HG03457 (cell line): ENCODE measurements at regions not wholly inside any gene's neighbourhood (a gene's known extent, or its start where the extent isn't known, plus 50 kb on each side); places are given as distances from the start of the nearest gene placed in this dataset.
"Not testable (repeated sequence)": the region's sequence is repeated elsewhere in the genome, so short reads cannot be mapped to it uniquely, and the experiment has no call there.

ENCODE experiments used
- ATAC-seq: cut with Tn5 transposase; IDR thresholded peaks from one replicate; pipeline ENCODE4 v1.9.1; 2021; ENCODE audit warnings: moderate number of reproducible peaks; ENCODE audit not compliant: unreplicated experiment

DNA sequence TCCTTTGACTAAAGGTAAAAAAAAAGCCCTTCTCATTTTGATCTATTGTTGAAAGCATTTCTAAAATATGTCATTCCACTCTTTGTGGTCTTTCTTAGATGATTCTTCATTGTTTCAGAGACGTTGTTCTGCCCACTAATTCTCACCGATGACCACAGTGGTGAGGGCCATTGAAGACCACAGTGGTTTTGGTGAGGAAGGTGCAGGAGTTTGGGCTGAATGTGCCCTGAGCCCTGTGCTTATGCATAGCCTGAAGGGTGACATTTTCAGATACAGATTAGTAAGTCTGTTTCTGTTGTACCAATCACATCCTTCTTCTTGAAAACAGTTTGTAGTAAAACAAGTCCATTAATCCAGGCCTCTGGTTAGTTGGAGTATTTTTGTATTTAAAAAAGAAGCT, 251.3 kb upstream of the ATP5MC3 start:
- ATAC-seq, result no peak

DNA sequence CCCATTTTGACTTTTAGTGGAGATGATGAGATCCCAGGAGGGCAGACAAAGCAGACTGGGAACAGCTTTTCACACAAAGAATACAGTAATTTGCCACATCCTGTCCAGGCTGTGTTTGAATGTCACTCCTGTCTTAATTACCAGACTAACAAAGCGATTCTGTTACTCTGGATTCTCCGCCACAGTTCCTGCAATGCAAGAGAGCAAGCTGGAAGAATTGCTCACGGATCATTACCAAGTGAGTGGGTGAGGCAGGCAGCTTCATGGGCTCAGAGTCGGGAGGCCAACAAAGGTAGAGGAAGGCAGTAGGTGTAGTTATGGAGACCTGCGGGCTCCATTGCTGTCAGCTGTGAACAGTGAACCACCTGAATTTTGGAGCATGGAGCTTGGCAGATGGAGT, 250.5 kb upstream of the ATP5MC3 start:
- ATAC-seq, result no peak

DNA sequence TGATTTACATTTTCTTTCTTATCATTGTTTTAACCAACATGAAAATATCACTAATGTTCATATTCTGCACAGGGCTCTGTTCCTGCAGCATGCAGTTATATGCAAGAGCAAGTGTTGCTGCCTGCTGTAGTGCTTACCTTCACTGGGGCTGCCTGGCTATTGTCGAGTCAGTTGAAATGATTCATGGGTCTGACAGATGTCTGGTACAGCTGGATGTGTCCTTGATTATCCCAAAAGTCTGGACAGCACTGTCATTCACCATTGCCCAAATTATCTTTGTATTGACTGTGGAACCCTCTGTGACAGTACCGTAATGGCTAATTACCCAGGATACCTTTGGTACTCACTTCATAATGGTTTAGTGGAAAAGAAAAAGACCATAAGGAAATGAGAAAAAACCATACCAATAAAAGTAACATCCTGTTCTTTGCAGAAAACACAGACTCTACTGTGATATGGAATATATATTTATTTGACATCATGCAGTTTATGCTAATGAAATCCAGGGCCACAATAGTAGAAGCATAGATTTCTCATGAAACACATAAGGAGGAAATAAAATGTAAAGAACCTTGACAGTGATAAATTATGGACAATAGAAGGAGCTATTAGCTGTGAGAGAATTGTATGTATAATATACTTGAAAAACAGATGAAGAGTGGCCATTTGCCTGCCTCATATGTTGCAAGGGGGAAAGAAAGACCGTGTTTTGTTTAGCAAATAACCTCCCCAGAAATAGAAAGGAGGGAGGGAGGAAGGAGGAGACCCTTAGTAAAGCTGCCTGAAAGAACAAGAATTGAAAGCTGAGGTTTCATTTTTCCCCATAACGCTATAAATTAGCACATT, 249.8 kb upstream of the ATP5MC3 start:
- ATAC-seq, result no peak

DNA sequence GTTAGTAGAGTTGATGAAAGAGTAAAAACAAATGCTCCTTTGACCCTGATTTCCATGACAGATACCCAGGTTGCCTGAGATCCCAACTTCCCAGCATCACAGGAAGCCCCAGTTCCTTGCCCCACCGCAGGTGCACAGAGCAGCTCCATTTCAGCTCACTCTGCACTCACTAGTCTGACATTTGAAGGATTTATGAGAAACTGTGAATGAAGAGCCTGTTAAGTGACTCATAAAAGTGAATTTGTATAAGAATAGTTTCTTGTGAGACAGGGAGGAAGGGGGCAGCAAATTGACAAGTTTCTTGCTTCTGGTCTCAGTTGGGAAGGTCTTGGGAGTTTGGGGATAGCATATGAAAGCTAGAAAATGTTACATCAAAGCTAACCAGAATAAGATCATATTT, 248.7 kb upstream of the ATP5MC3 start:
- ATAC-seq, result no peak

DNA sequence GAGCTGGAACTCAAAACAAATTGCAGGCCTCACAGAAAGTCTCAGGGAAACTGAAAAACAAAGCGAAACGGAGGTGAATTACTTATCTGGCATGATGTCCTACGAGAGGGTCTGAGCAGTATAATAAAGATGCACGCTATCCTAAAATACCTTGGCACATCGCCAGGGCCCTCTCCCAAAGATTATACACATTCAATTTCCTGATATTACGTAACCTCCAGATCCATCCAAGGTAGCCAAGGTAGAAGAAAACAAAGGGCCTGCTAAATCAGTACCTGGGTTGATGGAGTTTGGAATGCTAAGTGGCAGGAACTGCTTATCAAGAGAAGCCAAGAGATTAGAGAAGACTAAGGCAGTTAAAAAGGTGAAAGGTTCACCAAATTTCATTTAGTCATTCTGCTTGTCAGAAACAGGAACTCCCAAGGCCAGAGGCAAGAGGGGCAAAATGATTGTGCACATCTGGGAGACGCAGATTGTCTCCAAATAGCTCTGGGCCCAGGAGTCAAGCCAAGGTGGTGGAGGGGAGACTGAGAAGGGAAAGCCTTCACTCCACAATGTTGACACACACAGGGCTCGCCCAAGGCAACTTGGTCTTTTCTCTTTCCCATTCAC, 236.8 kb upstream of the ATP5MC3 start:
- no peak for ATAC-seq

DNA sequence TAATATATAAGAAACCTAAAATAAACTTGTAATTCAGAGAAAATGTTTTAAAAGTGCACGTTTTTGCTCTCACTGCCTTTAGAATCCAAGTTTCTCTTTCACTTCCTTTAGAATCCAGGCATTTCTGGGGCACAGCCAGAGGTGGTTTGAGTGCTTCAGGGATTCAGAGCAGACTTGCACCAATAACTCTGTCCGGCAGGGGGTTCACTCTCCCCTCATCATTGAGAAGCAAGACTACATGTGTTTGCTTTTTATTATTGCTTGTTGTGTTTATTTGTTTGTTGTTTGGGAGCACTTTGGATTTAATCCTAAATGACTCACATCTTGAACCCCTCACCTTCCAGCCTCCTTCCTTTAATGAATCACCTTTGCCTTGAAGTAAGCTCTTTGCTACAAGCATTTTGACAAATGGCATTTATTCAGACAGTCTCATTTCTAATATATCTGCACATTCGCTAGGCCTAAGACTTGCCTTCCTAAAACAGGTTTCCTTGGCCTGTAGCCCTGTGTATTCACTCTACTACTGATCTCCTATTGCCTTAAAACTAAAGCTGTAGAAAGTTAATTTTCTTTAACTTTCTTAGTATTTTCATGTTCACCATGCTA, 233.5 kb upstream of the ATP5MC3 start:
- no peak for ATAC-seq

DNA sequence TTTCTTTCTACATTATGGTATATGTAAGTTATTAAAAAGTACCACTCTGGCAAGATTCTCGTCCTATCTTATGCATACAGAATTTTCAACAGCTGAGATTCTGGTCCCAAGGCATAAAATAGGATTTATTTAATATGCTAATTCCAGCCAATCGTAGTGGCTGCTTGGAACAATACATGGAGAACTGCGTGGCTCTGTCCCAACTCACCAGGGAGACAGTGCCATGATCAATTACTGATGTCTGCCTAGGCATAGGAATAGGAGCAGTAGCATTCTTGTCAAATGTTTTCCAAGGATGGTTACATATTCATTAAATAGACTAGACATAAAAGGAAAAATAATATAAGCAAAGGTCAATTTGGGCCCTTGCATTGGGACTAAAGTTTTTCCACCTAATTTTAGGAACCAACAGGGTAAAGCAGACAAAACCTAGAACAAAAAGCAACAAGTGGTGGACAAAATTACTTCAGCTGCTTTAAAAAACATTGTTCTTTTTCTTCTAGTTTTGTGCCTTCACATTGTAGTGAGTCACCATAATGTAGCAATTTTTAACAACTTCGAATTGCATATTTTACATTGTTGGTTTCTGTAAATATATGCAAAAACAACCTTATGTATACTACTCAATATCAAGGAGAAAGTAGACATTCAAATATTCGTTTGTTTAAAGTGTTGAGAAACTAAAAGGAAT, 232.8 kb upstream of the ATP5MC3 start:
- no peak for ATAC-seq

DNA sequence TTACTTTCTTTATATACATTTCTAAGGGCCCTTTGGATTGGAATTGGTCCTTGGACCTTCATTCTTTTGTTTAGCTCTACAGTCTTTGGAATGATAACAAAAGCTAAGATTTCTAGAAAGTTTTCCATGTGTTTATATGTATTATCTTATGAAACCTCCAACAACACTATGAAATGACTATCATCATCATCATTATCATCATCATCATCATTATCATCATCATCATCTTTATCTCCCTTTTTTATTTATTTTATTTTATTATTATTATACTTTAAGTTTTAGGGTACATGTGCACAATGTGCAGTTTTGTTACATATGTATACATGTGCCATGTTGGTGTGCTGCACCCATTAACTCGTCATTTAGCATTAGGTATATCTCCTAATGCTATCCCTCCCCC, 229.4 kb upstream of the ATP5MC3 start:
- ATAC-seq, result not testable (repeated sequence)

DNA sequence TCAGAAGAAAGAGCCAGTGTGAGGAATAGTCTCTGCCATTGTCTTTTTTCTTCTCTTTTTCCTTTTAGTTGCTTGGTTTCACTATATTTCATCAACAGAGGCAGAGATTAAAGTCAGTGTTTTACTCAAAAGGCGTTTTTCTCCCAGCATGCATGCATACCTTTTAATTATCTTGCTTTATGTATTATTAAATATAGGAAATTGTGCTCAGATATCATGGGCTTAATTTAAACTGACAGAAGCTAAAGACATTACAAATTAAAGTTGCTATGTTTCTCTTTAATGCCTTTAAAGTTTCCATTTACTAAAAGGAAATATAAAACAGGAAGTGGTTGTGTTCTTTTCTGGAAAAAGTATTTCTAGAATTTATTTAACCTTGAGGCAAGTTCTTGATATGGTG, 223.3 kb upstream of the ATP5MC3 start:
- no peak for ATAC-seq

DNA sequence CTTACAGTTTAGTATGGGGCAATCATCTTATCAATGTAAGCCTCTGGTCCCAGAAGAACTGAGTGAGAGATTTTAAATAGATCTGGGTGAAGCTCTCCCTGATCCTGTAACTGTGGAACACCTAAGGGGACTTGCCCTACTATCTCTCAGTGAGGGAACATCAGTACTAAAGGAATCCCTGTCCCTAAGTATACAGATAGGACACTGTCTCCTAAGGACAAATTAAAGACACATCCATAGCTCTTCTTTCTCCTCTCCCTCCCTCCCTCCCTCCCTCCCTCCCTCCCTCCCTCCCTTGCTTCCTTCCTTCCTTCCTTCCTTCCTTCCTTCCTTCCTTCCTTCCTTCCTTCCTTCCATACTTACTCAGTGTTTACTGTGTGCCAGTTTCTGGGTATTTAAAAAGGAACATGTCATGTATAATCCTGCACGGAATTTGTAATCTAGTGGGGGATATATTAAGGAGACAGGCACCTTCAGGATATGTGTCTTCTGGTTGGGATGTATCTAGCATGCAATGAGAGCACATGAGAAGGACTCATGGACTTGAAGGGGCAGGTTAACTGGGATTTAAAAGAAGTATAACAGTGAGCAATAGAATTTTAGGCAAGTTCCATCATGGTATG, 222.2 kb upstream of the ATP5MC3 start:
- no peak for ATAC-seq

DNA sequence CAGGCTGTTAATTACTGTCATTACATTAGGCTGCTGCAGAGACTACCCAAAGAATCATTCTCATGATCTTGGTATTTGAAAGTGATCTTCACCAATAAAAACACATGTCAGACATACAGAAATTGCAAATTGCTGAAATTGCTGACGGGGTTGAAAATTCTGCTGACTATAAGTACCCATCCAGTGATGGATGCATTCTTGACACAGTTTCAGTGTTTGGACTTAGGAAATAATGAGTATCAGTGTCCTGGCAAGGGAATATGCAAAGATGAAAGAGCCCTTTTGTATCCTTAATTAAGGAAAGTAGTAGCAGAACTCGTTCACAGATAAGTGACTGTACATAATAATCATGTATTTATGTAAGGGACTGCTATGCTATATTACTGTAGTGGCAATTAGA, 221.1 kb upstream of the ATP5MC3 start:
- no peak for ATAC-seq

DNA sequence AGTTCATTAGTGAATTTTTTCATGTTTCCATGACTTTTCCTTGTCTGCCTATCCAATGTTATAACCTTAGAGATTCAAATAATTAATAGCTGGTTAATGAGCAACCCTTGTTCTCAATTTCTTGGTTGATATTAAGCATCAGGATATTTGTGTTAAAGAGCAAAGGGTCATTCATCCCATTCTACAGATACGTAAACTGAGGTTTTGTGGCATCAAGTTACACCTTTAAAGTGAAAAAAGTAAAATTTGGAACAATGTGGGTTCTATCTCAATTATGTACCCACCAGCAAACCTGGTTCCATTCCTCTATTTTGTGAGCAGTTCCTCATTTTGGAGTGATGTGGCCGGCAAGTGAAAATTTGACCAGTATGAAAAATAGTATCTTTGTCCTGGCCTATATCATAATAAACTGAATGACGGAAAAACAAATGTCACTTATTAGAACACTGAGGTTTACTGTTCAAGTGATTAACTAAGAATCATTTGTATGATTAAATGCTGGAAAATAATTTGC, 220.5 kb upstream of the ATP5MC3 start:
- ATAC-seq, result no peak

DNA sequence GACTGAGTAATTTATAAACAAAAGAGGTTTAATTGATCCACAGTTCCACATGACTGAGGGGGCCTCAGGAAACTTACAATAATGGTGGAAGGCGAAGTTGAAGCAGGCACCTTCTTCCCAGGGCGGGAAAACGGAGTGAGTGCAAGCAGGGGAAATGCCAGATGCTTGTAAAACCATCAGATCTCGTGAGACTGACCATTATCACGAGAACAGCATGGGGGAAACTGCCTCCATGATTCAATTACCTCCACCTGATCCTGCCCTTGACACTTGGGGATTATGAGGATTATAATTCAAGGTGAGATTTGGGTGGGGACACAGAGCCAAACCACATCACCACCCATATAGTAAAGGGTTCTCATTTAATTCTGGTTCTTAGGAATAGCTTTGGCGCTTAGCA, 219.5 kb upstream of the ATP5MC3 start:
- no peak for ATAC-seq

DNA sequence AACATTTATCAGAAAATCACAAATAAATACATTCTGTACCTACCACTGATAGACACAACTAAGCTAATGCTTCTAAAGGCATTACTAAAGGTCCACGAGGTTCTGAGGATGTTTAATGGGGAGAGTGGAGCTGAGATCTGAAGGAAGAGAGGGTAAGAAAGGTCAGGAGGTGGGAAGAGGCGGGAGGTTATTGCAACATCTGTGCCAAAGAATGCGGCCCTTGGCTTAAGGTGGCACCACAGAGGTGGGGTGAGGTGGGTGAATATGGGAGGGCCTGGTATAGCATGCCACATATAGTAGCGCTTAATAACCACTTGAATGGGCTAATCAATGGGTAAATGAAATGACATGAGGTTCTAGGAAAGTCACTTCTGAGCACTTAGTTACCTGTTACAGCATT, 217.8 kb upstream of the ATP5MC3 start:
- no peak for ATAC-seq

DNA sequence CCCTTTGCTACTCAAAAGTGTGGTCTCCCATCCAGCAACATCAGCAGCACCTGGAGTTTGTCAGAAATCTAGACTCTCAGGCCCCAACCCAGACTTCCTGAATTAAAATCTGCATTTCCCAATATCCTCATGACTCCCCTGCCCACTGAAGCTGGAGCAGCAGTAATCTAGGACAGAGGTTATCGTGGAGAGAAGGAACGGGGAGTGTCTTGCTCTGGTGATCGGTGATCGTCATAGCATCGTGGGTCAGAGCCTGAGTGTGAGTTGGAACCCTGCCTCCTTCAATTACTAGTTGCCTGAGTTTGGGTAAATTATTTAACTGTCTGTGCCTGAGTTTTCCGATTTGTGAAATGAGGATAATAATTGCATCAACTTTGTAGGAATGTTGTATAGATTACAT, 217.3 kb upstream of the ATP5MC3 start:
- no peak for ATAC-seq

DNA sequence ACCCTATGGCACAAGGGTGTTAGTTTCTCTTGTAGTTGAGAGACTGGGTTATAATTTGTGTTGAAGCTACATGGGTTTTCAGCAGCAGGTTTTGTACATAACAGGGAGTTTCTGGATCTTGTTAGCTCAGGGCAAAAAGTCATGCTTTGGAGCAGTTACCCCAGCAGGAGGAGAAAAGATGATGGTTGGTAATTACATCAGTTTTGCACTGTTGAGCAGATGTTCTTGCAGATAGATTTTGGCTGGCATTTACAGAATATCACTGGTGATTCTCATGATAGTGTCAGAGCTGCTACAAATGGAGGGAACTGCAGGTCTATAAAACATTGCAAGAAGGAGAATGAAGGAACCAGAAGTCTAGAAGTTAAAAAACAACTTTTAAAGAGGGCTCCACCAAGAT, 215.2 kb upstream of the ATP5MC3 start:
- no peak for ATAC-seq

DNA sequence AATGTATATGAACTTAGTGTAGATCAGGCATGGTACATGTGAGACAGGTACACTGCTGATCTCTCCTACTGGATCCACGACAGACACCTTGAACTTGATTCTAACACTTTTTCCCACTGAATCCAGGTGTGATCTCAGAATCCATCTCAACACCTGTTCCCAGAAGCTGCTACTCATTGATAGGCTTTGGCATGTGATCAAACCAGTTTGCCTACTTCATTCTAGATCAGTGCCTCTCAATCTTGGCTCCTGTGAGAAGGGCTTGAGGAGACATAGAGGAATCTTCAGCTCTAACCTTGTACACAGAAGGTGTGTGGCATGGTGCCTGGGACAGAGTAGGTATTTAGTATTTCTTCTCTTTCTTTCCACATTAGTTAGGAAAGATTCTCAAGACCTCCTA, 212.3 kb upstream of the ATP5MC3 start:
- no peak for ATAC-seq

DNA sequence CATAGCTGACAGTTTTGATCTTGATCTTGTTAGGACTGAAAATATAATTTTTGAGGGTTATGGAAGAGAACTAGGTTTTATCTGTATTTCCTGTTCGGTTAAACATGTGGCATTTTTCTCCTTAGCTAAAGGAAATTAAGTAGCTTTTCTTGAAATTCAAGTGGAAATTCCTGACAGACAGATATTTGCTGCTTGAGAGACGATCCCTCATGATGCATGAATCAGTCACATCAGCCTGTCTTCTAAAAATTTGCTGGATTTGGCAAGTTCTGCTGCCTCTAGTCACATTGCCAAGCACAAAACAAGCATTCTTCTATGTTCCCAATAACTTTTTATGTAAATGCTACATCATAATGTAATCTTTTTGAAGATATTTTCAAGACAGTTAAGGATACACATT, 201.8 kb upstream of the ATP5MC3 start:
- ATAC-seq, result no peak

DNA sequence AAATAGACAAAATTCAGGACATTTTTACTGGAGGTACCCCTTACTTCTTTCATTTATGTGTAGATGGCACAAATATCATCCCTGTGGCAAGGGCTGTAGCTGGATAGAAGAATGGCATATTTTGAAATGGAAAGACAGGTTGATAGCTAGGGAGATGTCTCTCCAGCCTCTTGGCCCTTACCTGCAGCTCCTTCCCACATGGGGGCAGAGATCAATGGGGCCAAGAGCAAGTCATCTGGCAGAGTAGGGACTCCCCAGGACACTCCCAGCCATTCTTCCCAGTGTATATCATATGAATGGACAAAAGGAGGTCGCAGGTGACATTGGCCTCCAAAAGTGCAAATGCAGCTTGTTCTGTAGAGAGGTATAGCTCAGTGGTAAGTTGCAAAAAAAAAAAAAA, 192.2 kb upstream of the ATP5MC3 start:
- ATAC-seq, result no peak

DNA sequence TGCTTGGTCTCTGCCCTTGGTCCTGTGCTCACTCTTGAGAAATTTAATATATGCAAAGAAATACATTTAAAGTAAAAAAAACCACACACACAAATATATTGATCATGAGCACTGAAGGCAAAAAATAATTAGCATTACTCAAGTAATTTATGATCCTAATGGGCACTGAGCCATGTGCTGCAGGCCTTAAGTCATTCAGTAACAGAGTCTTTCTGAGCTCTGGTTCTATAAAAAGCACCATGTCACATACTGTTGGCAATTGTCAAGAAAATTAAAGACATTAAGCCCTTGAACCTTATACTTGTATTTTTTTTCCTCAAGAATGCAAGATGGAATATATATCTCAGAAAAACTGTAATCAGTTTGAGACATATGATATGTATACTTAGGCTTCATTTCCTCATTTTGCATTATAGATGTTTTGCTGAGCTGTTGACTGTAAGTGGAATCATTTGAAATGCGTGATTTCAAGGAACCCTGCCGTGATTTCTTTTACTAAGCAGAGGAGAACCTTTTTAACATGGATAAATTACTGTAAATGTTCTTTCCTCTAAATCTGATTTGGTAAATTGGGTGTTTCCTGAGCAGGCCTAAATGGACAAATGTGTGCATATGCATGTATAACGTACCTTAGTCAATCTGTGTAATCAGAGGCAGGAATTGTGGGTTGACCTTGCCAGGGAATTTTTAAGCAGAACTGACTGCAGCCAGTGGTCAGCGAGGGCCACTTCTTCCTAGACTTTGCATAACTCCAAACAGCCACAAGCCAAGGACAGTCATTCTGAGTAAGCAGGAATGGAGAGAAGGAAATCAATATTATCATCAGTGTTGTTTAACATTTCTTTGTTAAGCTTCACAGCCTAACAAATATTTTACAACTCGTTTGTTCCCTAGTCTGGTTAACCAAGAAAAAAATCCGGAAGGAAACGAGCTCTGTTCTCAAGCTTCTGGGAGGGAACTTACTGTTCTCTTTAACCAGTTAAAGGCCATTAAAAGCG, 191.5 kb upstream of the ATP5MC3 start:
- no peak for ATAC-seq
